HG03066 (cell line): ENCODE measurements at regions not wholly inside any gene's neighbourhood (a gene's known extent, or its start where the extent isn't known, plus 50 kb on each side); places are given as distances from the start of the nearest gene placed in this dataset.

Source experiments
- ATAC-seq: cut with Tn5 transposase; IDR thresholded peaks from one replicate; pipeline ENCODE4 v1.9.1; 2021; ENCODE audit warnings: low read depth; ENCODE audit not compliant: unreplicated experiment

DNA sequence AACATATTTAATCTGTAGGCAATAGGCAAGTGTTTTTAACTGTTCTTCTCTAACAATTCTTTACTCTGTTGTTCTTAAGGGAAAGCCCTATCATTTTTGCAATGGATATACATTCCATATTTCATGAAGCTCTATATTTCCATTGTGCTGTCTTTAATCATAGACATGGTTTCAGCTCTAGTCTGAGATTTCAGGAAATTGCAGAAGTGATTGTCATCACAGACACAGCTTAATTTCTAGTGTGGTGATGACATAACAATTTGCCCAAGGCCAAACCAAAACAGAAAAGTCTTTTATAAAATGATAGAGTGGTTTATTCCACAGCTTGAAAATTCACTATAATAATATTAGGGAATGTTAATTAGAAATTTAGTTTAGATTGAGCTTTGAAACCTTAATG, 494.1 kb upstream of the SEMA3A start:
- ATAC-seq = no peak

DNA sequence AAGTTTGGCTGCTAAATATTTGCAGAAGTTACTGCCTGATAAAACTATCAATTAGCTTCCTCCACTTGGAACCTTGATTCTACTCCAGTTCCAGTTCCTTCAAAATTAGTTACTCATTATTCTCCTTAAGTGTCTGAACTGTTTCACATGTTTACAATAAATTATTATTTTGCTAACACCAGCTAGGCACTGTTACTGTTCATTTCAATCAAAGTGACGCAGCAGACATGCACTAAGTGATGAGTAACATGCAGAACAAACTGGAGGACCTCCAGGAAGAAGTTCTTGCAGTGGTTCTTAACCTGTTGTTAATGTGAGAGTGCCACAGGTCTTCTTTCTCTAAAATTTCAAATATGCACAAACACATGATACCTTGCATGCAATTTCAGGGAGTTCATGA, 491.8 kb upstream of the SEMA3A start:
- no peak for ATAC-seq

DNA sequence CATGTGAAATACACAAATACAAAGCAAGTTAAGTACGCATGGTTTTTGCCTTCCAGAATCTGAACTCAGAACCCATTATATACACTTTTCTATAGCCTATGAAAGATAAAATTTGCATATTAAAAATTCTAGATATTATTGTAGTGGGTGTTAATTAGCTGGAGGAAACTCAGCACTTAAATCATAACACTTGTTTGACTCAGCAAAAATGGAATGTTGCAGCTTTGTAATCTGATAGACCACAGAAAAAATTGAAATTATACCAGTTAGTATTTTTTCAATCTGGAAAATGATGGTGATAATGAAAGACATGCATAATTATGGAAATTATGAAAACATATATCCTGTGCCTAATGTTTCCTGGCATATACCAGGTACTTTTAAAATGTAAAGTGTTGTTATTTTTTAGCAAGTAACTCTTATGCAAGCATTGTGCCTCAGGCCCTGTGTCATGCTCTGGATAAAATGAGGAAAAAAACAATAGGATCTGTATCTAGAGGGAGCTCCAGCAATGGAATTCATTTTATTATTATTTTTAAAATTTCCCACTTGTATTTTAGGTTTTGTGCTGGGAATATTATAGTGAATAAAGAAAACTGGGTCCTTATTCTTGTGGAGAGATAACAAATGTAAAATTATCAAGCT, 490.4 kb upstream of the SEMA3A start:
- no peak for ATAC-seq

DNA sequence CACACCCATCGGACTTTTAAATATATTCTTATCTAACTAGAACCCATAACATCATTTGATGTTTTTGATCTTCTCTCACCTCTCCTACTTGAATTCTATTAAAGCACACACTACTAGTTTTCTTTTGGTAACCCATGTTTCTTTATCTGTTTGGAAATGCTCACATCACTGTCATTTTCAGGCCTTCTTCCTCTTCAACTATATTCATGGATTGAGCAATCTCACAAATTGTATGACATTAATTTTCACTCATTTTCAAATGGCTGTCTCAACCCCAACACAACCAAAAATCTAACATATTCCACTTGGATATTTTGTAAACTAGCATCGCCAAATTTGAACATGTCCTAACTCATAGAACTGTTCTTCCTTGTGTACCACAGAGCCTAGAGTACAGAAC, 488.0 kb upstream of the SEMA3A start:
- ATAC-seq = no peak

DNA sequence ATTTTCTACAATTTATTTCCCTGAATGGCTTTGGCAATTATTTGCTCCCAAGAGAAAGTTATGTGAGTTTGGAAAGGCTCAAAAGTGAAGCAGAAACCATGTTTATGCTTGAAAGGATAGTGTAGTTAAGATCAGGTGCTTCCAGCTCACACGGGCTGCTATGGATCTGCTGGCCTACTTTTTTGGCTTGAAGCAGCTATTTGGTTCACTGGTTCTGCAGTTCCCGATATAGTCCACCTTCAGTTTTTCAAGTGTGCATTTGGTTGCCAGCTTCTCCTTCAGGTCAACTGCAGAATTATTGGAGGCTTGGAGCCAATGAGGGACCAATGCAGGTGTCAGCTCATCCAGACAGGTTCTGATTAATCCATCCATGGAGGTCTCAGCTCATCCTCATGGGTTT, 484.3 kb upstream of the SEMA3A start:
- ATAC-seq = no peak

DNA sequence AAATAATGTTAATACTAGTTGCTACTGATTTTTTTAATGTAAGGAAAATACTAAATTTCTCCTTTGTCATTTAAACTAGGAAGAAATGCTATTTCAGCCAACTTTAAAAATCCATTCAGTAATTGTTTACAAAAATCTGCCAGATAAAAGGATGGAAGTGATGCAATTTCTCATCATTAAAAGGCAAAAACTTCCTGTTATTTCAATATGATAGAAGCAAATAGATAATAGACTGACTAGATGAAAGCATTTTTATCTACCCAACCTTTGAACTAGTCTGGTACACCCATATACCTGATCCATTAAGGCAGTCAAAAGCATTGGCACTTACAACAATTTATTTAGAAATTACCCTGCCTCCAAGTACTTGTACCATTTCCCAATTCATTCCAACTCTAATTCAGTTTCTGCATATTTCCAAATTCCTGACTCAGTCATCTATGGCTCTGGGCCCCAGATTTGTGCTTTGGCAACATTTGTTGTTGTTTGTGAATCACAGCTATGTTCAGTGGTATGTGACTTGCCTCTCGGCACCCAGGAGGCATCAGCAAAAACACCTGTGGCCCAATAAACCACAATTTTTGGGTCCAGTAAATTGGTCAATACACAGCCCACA, 482.6 kb upstream of the SEMA3A start:
- ATAC-seq = no peak

DNA sequence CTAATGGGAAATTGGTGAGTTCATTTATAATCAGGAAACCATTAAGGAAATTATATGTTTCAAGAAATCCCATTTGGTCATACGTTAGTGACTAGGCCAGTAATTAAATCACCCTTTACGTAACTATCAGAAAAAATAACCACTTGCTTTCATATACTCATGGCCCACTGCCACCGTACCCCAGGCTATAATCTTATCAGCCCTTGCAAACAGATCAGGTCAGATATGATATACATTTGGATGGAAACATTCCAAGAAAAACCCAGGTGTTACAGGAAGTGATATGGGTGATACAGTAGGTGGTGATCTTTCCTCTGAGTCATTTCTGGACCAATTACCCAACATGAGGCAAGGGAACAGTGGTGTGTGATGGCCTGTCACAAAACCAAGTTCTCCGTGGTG, 481.0 kb upstream of the SEMA3A start:
- no peak for ATAC-seq

DNA sequence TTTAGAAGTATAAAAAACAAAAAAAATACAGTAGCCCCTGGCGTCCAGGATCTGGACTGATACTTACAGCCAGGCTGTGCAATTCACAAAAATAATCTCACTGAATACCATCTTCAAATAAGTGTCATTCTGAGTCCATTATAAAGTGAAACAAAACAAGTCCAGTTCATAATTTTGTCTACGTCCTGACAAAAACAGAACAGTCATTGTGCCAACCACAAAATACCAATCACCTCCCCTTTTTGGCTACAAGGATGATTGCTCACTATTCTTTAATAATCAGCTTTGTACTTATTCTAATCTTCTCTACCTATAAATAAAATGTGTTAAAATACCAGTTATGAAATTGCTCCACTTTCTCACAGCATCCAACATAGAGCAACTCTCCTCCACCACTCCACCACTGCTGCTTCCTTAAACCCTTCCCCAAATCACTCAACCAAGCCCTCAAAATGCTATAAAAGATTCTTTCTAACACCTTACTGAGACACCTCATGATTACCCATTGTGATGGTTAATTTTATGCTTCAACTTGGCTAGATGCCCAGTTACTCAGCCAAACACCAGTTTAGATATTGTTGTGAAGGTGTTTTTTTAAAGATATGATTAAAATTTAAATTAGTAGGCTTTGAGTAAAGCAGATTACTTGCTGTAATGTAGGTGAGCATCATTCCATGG, 479.8 kb upstream of the SEMA3A start:
- no peak for ATAC-seq

DNA sequence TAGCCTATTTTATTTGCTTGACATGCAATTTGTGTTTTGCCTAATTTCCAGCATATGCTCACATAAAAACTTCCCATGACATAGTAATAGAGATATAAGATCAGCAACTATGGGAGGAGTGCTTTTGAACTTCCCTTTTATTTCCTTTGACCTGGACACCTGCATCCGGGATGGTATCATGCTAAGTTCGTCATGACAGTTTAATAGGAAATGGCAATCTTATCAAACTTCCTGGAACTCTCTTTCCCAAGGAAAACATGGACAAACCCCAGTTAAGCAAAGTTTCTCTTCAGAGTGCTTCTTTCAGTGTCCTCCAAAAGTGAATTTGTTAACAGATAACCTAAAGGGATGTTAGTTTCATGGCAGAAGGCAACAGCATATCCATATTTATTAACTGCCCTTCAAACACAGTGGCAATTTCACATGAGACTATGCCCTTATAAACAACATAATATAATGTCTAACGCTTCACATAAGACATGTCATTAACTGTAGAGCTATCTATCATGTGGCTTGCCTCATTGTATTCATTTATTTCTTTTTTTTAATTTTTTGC, 474.7 kb upstream of the SEMA3A start:
- ATAC-seq = no peak

DNA sequence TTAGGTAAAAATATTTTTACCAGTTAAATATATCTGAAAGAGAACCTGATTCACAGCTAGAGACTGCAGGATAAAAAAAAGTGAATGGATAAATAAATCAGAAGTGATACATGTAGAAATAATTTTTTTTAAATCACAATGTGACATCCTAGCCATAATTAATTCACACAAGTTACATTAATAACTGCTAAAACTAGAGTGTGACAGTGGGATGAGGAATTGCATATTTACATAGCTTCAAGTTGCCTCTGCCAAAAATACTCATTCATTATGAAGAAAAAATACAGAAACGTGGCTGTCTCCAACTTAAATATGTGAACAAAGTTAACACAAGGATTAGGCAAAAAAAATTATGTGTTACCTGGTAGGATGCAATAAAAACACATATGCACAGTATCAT, 473.5 kb upstream of the SEMA3A start:
- no peak for ATAC-seq

DNA sequence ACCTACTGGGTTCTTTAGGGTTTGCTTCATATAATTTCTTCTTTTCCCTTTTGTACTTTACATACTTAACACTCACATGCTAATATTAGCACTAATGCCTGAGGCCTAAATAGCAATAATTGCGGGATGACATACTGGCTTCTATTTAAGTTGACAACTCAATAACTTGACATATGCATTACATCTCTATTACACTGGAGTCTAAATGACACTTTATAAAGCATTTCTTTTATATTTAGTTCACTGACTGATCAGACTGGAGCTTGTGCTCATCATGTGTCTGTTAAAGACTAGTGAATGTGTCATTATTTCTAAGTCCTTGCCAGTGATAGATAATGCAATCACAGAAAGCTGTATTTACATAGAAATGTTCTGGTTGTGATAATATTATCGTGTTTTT, 472.1 kb upstream of the SEMA3A start:
- ATAC-seq = no peak

DNA sequence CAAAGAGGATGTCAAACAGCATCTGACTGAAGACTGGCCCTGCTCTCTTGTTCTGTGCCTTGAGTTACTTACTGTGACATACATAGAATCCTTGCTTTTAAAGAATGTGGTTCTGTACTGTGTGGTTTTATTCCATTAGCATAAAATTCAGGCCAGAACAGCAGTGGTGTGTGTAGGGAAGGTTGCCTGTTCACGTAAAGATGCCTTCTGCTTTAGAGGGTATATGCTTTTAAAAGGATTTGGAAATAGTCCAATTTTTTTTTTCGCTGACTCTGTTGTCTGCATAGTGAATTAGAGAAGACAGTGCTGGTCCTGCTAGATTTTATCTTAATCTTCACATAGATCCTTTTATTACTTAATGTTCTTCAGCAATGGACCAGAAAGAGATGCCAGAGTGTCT, 470.8 kb upstream of the SEMA3A start:
- ATAC-seq = no peak

DNA sequence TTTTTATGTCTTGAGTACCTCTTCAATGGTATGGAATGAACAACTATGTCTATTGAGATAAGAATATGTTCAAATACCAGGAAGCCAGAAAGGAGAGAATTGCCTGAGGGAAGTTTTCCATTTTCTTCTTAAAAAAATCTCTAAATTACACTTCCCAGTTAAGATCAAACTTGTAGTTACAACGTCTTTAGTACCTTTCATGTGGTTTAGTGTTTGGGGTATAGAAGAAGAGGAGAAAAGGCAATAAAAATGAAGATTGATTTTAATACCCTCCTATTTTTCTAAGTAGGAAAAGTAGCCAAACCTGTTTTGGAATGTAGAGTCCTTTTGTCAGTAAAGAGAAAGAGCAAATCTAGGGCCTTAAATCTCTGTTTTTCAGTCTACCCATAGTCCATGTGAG, 470.0 kb upstream of the SEMA3A start:
- no peak for ATAC-seq

DNA sequence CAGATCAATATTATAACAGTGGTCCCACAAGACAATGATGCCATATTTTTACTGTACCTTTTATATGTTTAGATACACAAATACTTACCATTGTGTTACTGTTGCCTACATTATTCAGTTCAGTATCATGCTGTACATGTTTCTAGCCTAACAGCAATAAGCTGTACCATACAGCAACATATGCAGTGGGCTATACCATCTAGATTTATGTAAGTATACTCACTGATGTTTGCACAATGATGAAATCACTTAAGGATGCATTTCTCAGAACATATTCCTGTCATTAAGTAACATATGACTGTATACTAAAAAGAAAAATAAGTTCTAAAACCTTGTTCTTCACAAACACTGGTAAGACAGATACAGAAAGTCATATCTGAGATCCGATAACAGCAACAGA, 468.6 kb upstream of the SEMA3A start:
- ATAC-seq = no peak

DNA sequence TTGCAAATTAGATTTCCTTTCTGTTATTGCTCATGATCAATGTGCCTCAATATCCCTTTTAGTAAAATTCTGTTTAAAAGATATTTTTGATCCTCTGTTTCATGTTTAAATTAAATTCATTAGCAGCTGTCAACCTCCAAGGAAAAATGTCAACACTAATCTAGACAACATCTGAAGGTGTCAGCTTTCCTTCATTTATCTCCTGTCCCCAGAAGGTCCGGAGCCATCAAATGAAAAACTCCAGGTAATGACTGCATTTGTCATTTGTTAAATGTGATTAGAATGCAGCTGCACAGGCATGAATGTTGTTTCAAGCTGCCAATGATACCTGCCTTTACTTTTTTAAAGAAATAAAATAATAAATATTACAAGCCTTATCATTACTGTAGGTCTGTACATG, 463.7 kb upstream of the SEMA3A start:
- no peak for ATAC-seq

DNA sequence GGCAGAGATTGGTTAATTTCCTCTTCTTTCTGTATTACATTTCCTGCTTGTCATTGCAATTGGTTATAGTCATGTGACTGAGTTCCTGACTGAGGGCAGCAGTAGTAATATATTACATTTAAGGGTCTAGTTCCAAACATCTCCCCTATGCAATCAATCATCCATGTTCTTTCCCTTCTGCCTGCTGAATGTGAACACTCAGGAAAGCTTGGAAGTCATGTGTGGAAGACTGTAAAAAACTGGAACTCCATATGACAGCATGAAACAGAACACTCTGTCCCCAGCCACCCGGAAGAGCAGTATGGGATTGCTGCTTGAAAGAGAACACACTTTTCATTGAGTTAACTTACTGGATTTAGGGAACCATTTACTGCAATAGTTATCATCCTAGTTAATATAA, 459.7 kb upstream of the SEMA3A start:
- ATAC-seq = no peak

DNA sequence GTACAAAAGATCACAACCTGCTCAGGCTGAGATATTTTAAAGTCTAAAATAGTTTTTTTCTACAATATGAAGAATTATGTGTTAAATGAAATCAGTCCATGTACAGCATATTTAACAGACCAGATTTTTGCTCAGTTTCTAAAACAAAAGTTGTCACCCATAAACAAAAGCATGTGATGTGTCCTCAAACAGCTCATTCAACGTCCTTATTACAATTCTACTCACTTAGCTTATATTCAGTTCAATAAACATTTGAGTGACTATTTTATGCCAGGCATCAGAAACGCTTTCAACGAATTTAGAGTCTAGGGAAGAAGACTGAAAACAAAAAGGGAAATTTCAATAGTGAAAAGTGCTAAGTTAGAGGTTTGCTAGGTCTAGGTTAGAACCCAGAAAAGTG, 457.3 kb upstream of the SEMA3A start:
- no peak for ATAC-seq

DNA sequence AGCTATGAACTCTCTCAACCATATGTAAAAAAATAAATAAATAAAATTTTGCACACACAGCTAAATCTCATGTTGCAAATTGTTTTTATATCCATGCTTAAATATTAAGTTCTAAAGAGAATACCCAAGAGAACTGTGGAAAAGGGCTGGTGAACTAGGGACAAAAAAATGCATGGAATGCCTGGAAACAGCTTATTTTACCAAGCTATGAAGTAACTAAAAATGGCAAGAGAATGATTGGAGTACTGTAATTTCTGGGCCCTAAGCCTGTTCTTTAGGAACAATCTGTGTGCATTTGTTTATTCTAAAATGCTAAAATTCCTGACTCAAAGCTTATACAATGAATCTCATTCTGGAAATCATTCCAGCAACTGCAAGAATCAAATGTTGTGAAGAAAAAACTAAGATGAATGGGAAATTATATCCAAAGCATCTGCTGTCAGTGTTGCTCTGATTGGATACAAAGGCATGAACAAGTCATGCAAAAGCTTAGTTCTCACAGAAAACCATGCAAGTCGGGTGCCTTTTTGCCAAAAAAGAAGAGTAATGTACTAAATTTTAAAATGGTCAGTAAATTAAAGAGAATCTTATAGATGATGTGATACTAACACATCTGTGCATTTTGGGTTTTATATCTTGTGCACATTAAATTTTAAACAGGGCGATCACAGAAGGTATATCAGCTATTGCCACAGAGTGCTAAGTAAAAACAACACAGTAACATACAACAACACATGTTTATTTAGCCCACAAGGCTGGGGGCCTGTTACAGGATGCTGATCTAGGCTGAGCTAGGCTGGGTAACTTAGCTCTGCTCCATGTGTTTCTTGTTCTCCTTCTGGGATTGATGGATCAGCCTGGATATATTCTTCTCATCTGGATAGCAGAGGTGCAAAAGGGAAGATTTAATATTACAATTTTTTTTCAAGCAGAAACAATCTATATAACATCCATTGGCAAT, 453.5 kb upstream of the SEMA3A start:
- no peak for ATAC-seq

DNA sequence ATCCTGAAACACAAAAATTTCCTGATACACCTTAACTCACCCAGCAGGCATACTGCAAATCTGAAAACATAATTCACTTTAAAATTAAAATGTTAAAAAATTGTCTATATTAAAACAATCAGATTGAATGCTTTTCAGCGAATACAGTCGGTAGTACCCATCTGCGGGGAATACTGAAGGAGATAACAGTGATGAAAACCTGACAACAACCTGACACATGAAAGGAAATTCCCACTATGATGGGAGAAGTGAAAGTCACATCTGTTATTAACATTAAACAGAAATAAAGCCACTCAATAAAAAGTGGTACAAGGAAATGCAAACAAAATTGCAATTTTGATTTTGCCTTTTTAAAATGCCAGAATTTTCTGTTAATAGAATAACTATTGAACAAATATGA, 448.0 kb upstream of the SEMA3A start:
- no peak for ATAC-seq

DNA sequence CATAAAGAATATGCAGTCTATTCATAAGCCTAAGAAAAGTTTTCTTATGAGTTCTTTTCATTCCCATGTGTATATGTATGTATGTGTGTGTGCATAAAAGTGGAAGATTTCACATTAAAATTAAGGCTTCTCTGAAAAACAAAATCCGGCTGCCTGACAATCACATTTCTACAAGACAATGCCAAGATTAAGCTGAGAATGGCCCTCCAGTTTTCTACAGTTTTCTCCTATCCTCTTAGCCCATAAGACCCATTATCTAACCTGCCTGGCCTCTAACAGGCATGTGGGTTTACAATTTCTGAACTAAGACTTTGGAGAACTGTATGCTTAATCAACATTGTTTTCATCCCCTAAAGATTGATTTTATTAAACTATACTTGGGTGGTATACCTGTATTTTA, 446.0 kb upstream of the SEMA3A start:
- no peak for ATAC-seq

DNA sequence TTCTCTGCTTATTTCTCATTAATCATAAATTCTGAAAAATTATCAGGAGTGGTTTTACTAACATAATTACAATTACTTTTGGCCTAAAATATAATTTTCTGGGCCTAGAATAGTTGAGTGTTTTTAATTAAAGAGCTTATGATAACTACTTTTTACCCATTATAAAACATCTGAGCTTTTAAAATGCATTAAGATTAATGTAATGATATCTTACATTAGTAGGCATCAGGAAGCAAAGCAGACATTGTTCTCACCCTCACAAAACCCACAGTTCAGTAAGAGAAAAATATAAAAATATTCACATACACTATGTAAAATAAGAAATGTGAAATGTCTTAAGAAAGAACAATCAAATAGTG, 443.7 kb upstream of the SEMA3A start:
- ATAC-seq = no peak
